Astrocyte (in vitro differentiated cells and primary cell): ENCODE measurements at regions not wholly inside any gene's neighbourhood (a gene's known extent, or its start where the extent isn't known, plus 50 kb on each side); places are given as distances from the start of the nearest gene placed in this dataset.

Source experiments
- EZH2 ChIP-seq: IDR thresholded peaks from 2 replicates; pipeline ENCODE4 v1.6.1; 2012; ENCODE audit warnings: mild to moderate bottlenecking, low read length, inconsistent platforms; ENCODE audit not compliant: insufficient read depth
- TF ChIP-seq, protein P1 (sequence below): IDR thresholded peaks from 2 replicates; pipeline ENCODE4 v1.5.1; 2011; ENCODE audit warnings: low read depth, mild to moderate bottlenecking, inconsistent platforms, low read length, moderate library complexity; ENCODE audit not compliant: insufficient read depth

DNA sequence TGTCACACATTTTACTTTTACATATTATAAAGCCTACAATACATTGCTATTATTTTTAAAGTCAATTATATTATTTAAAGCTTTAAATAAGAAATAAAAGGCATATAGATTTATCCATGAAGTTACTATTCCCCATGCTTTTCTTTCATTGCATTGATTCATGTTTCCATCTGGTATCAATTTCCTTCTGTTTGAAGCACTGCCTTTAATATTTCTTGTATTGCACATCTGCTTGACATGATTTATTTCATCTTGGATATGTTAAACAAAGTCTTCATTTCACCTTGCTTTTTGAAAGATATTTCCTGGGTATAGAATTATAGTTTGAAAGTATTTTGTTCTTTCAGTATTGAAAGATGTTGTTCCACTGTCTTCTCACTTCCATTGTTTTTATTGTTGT, 174.3 kb upstream of the MBNL1 start:
- TF ChIP-seq, protein P1, sequence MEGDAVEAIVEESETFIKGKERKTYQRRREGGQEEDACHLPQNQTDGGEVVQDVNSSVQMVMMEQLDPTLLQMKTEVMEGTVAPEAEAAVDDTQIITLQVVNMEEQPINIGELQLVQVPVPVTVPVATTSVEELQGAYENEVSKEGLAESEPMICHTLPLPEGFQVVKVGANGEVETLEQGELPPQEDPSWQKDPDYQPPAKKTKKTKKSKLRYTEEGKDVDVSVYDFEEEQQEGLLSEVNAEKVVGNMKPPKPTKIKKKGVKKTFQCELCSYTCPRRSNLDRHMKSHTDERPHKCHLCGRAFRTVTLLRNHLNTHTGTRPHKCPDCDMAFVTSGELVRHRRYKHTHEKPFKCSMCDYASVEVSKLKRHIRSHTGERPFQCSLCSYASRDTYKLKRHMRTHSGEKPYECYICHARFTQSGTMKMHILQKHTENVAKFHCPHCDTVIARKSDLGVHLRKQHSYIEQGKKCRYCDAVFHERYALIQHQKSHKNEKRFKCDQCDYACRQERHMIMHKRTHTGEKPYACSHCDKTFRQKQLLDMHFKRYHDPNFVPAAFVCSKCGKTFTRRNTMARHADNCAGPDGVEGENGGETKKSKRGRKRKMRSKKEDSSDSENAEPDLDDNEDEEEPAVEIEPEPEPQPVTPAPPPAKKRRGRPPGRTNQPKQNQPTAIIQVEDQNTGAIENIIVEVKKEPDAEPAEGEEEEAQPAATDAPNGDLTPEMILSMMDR: no peak
- TF ChIP-seq EZH2: no peak
